ENCODE measurements at regions not wholly inside any gene's neighbourhood (a gene's known extent, or its start where the extent isn't known, plus 50 kb on each side); places are given as distances from the start of the nearest gene placed in this dataset.
"Not testable (repeated sequence)": the region's sequence is repeated elsewhere in the genome, so short reads cannot be mapped to it uniquely, and the experiment has no call there.

DNA sequence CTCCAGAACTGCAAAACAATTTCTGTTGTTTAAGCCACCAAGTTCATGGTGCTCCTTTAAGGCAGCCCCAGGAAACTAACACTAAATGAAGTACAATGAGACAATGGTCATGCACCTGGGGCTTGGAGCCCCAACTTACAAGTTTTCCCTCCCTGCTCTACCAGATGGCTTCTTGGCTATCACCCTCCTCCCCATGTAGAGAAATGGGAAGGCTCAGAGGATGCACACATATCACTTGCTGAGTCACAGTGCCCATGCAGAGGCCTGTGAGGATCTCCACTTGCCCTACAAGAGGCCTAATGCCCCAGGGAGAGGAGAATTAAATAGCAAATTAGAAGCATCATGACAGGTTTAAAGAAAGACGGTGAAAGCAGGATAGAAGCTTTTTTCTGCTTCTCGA is 270.9 kb downstream of the TTC32 start:
- H3K27ac ChIP-seq: no peak overlapping the region
- no peak for TF ChIP-seq CTCF (IDR thresholded peaks at IDR 0.05)
- TF ChIP-seq POLR2A (IDR thresholded peaks at IDR 0.05): no peak
- intact Hi-C loops (cut with DNase I): no loop called here
- 91 to 95% (median 91%) methylated on average over 2 of the region's 2 CpGs for WGBS, 4 donors
- DNase-seq (no peak), ATAC-seq (no peak)
- H3K4me1 ChIP-seq: peaks cover 0 to 14% (median 2%) of the 10 kb centered on the region in 12 donors
- H3K4me3 ChIP-seq: no peak overlapping the region
- H3K27me3 ChIP-seq: no peaks in the 10 kb centered on the region
- peaks cover 0 to 23% (median 12%) of the 10 kb centered on the region in 12 donors for H3K9me3 ChIP-seq
- no peaks in the 10 kb centered on the region for H3K36me3 ChIP-seq

- DNase-seq (no peak), ATAC-seq (no peak)
- H3K4me3 ChIP-seq: no peak overlapping the region
- H3K27me3 ChIP-seq: no peaks in the 10 kb centered on the region
- peaks cover 0 to 23% (median 12%) of the 10 kb centered on the region in 12 donors for H3K9me3 ChIP-seq
- no peaks in the 10 kb centered on the region for H3K36me3 ChIP-seq
- H3K27ac ChIP-seq: no peak overlapping the region
- H3K4me1 ChIP-seq: peaks cover 0 to 13% (median 2%) of the 10 kb centered on the region in 12 donors
- intact Hi-C loops (cut with DNase I): no loop called here
- TF ChIP-seq POLR2A (IDR thresholded peaks at IDR 0.05) (no peak), CTCF (IDR thresholded peaks at IDR 0.05) (no peak)
Observed at GRCh38 chr2:19627359-19627758, 268.9 kb upstream of the OSR1 start.

DNA sequence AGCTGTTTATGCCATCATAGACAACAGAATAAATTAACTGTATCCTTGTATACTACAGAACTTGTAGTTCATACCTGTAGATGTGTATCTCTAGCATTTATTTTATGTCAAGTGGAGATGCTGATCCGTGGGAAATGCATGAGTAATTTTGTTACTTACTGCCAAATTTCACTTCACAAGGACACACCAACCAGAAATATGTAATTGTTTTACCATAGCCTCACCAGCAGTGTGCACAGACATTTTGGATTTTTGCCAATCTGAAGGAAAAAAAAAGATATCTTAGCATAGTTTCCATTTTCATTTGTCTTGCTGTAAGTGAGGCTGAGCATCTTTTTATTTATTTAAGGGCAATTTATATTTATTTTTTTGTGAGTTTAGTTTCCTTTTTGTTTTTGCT is 265.1 kb upstream of the OSR1 start:
- H3K36me3 ChIP-seq: no peaks in the 10 kb centered on the region
- ATAC-seq (peak in 2 of 4 donors; percentile 24 to 44), DNase-seq (no peak)
- peaks cover 0 to 6% (median 0%) of the 10 kb centered on the region in 12 donors for H3K4me1 ChIP-seq
- H3K27ac ChIP-seq: no peak overlapping the region
- no peak overlapping the region for H3K4me3 ChIP-seq
- no peaks in the 10 kb centered on the region for H3K27me3 ChIP-seq
- intact Hi-C loops (cut with DNase I): no loop called here
- WGBS, 4 donors: 25 to 44% (median 34%) methylated on average over 1 of the region's 1 CpG
- H3K9me3 ChIP-seq: peaks cover 0 to 31% (median 16%) of the 10 kb centered on the region in 12 donors
- TF ChIP-seq POLR2A (IDR thresholded peaks at IDR 0.05) (no peak), CTCF (IDR thresholded peaks at IDR 0.05) (no peak)

DNA sequence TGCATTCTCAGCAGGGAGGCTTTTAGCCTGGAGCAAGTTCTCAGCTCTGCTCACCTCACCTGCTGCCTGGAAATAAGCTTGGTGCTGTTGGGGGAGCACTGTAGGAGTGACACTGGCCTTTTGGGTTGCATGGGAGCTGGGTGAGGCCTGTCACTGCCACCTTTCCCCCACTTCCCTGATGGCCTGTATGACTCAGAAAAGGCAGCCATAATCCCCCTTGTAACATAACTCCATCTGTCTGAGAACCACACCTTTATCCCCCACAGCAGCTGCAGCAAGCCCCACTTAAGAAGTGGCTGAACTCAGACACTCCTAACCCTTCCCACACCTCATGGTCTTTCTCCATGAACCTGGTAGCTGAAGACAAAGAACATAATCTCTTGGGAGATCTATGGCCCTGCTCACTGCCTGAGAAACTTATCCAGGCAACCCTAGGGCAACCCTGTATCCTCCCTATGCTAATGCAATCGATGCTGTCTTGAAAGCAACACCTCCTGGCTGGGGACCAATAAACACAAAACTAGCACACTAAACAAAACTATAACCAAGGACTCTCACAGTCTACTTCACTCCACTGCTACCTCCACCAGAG is 258.9 kb upstream of the OSR1 start:
- H3K27me3 ChIP-seq: no peaks in the 10 kb centered on the region
- DNase-seq: no peak
- H3K36me3 ChIP-seq: no peaks in the 10 kb centered on the region
- no peak overlapping the region for H3K27ac ChIP-seq
- intact Hi-C loops (cut with DNase I): no loop called here
- peaks cover 0 to 50% (median 23%) of the 10 kb centered on the region in 12 donors for H3K9me3 ChIP-seq
- no peak for TF ChIP-seq CTCF (IDR thresholded peaks at IDR 0.05)
- TF ChIP-seq POLR2A (IDR thresholded peaks at IDR 0.05): no peak
- no peaks in the 10 kb centered on the region for H3K4me1 ChIP-seq
- 79 to 100% (median 95%) methylated on average over 1 of the region's 1 CpG for WGBS, 4 donors
- ATAC-seq: no peak
- no peak overlapping the region for H3K4me3 ChIP-seq

- ATAC-seq; H3K36me3 ChIP-seq; intact Hi-C loops (cut with DNase I); H3K4me1 ChIP-seq; H3K27ac ChIP-seq; H3K27me3 ChIP-seq; DNase-seq; H3K4me3 ChIP-seq: not testable (repeated sequence)
- H3K9me3 ChIP-seq: peaks cover 0 to 50% (median 23%) of the 10 kb centered on the region in 12 donors
- 81 to 89% (median 88%) methylated on average over 6 of the region's 6 CpGs for WGBS, 4 donors
Observed at GRCh38 chr2:19615402-19615801, 257.0 kb upstream of the OSR1 start.
